ENCODE measurements at regions not wholly inside any gene's neighbourhood (a gene's known extent, or its start where the extent isn't known, plus 50 kb on each side); places are given as distances from the start of the nearest gene placed in this dataset.

DNA sequence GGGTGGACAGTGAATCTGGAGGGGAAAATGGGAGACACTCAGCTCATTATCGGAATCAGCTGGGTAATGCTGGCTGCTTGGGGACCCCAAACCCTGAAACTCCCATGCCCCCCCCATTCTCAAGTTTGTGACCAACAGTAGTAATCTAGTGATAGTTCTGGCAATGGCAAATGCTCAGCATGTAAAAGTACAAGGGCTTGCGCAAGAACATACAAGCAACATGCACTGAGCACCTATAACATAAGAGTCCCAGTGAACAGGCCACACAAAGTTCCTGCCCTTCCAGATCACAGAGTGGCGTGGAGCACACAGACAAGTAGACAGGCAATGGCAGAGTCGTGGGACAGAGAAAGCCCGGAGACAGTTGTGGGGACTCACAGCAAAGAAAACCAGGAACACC, 407.9 kb downstream of the MED13L start:
- WGBS (ENCODE audit: insufficient coverage, low coverage, missing lambda C conversion rate) = 15% methylated on average over 5 of the region's 5 CpGs
- intact Hi-C loops (cut with micrococcal nuclease) = no loop called here
- no peaks in the 10 kb centered on the region for H3K79me2 ChIP-seq (ENCODE audit: control insufficient read depth, insufficient read depth, low read length)
- no peak overlapping the region for H3K9ac ChIP-seq (ENCODE audit: insufficient read depth in 1 of 2, low read depth in 2 of 2, low read length in 2 of 2)
- H3K4me2 ChIP-seq (ENCODE audit: insufficient read depth, low read length) = no peak overlapping the region
- no peak overlapping the region for H3K4me3 ChIP-seq
- no peak for TF ChIP-seq MIER1 (IDR thresholded peaks at IDR 0.05; ENCODE audit: low read depth)
- TF ChIP-seq CEBPB (tag; IDR thresholded peaks at IDR 0.05) = peak; percentile 58
- H3K36me3 ChIP-seq (ENCODE audit: control insufficient read depth, insufficient read depth, low read length) = no peaks in the 10 kb centered on the region
- FAIRE-seq = no peak
- POLR2A ChIA-PET = no interaction called here
- H4K20me1 ChIP-seq (replicated peaks; ENCODE audit: control insufficient read depth, insufficient read depth, low read length) = 0 out of 2 replicates have a peak, but pooled peaks cover 3% of the 10 kb centered on the region
- no peaks in the 10 kb centered on the region for H3K4me1 ChIP-seq (replicated peaks in 1 of 2; ENCODE audit: control insufficient read depth in 2 of 2, insufficient read depth in 2 of 2, low read length in 2 of 2)
- no peaks in the 10 kb centered on the region for H3K9me3 ChIP-seq (replicated peaks; ENCODE audit: control insufficient read depth, insufficient read depth, low read depth, low read length)
- CTCF ChIA-PET (ENCODE audit: low intra/inter-chr PET ratio) = no interaction called here
- no peaks in the 10 kb centered on the region for H3K9me1 ChIP-seq (ENCODE audit: control insufficient read depth, insufficient read depth, low read length)
- in situ Hi-C loops (cut with MboI) = no loop called here
- no peak overlapping the region for H3K27ac ChIP-seq (ENCODE audit: extremely low read depth, low read depth, low read length)
- no TSS peak for BruUV-seq (replicated peaks)
- H2AFZ ChIP-seq (ENCODE audit: low read depth, low read length) = no peak overlapping the region
- ATAC-seq = no peak
- no peak for DNase-seq (ENCODE audit: extremely low read depth in 1 of 4, low spot score in 3 of 4)
- H3K27me3 ChIP-seq (ENCODE audit: control insufficient read depth in 2 of 2, insufficient read depth in 2 of 2, low read length in 2 of 2) = no peaks in the 10 kb centered on the region; a peak in 1 of 5 replicates

DNA sequence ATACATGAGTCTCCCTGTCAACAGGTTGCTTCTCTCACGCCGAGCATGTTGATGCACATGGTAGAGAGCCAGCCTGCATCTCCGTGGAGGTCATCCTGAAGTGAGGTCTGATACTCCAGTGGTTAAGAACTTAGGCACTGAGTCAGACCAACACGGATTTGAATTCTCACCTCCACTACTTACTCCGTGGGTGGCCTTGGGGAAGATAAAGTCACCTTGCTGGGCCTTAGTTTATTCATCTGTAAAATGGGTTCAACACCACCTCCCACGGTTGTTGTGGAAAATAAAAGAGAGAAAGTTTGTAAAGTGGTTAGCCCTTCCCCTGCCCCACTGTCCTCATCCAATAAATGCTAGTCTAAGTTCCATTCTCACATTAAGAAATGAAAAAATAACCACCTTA, 408.9 kb downstream of the MED13L start:
- no peaks in the 10 kb centered on the region for H3K79me2 ChIP-seq (ENCODE audit: control insufficient read depth, insufficient read depth, low read length)
- no peaks in the 10 kb centered on the region for H3K4me1 ChIP-seq (replicated peaks in 1 of 2; ENCODE audit: control insufficient read depth in 2 of 2, insufficient read depth in 2 of 2, low read length in 2 of 2)
- intact Hi-C loops (cut with micrococcal nuclease) (no loop called here), in situ Hi-C loops (cut with MboI) (no loop called here)
- no peak overlapping the region for H2AFZ ChIP-seq (ENCODE audit: low read depth, low read length)
- no TSS peak for BruUV-seq (replicated peaks)
- ATAC-seq (no peak), FAIRE-seq (no peak), DNase-seq (ENCODE audit: extremely low read depth in 1 of 4, low spot score in 3 of 4) (no peak)
- no peak overlapping the region for H3K27ac ChIP-seq (ENCODE audit: extremely low read depth, low read depth, low read length)
- no peak overlapping the region for H3K9ac ChIP-seq (ENCODE audit: insufficient read depth in 1 of 2, low read depth in 2 of 2, low read length in 2 of 2)
- 0 out of 2 replicates have a peak, but pooled peaks cover 3% of the 10 kb centered on the region for H4K20me1 ChIP-seq (replicated peaks; ENCODE audit: control insufficient read depth, insufficient read depth, low read length)
- H3K9me1 ChIP-seq (ENCODE audit: control insufficient read depth, insufficient read depth, low read length) = no peaks in the 10 kb centered on the region
- H3K9me3 ChIP-seq (replicated peaks; ENCODE audit: control insufficient read depth, insufficient read depth, low read depth, low read length) = no peaks in the 10 kb centered on the region
- WGBS (ENCODE audit: insufficient coverage, low coverage, missing lambda C conversion rate) = 7% methylated on average over 6 of the region's 6 CpGs
- H3K4me2 ChIP-seq (ENCODE audit: insufficient read depth, low read length) = no peak overlapping the region
- peaks cover 0 to 2% of the 10 kb centered on the region in 2 experiments; a peak in 1 of 5 replicates for H3K27me3 ChIP-seq (ENCODE audit: control insufficient read depth in 2 of 2, insufficient read depth in 2 of 2, low read length in 2 of 2)
- H3K4me3 ChIP-seq = no peak overlapping the region
- ChIA-PET CTCF (ENCODE audit: low intra/inter-chr PET ratio) (no interaction called here), POLR2A (no interaction called here)
- TF ChIP-seq RBM25 (IDR thresholded peaks at IDR 0.05; ENCODE audit: low read depth, low read length, severe bottlenecking) = peak; percentile 88
- TF ChIP-seq HMG20B (CRISPR knock-in tag; IDR thresholded peaks at IDR 0.05) = no peak
- peak; percentile 87 for TF ChIP-seq ESRRA (IDR thresholded peaks at IDR 0.05; ENCODE audit: borderline replicate concordance, low read depth)
- peak; percentile 38; the same call in 1 of the 2 replicates for TF ChIP-seq BCOR (IDR thresholded peaks at IDR 0.05)
- TF ChIP-seq, protein P1, sequence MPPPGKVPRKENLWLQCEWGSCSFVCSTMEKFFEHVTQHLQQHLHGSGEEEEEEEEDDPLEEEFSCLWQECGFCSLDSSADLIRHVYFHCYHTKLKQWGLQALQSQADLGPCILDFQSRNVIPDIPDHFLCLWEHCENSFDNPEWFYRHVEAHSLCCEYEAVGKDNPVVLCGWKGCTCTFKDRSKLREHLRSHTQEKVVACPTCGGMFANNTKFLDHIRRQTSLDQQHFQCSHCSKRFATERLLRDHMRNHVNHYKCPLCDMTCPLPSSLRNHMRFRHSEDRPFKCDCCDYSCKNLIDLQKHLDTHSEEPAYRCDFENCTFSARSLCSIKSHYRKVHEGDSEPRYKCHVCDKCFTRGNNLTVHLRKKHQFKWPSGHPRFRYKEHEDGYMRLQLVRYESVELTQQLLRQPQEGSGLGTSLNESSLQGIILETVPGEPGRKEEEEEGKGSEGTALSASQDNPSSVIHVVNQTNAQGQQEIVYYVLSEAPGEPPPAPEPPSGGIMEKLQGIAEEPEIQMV (tag; conservative IDR thresholded peaks at IDR 0.05; ENCODE audit: low read depth) = no peak
- TF ChIP-seq ADNP (tag; IDR thresholded peaks at IDR 0.05) = 0 out of 2 replicates have a peak, but pooled peaks have one; percentile 32
- no peaks in the 10 kb centered on the region for H3K36me3 ChIP-seq (ENCODE audit: control insufficient read depth, insufficient read depth, low read length)

All from K562 (cell line).